HG03139 (cell line): ENCODE measurements at regions not wholly inside any gene's neighbourhood (a gene's known extent, or its start where the extent isn't known, plus 50 kb on each side); places are given as distances from the start of the nearest gene placed in this dataset.

Source experiments
- ATAC-seq: cut with Tn5 transposase; IDR thresholded peaks from one replicate; pipeline ENCODE4 v1.9.1; 2021; ENCODE audit not compliant: unreplicated experiment

DNA sequence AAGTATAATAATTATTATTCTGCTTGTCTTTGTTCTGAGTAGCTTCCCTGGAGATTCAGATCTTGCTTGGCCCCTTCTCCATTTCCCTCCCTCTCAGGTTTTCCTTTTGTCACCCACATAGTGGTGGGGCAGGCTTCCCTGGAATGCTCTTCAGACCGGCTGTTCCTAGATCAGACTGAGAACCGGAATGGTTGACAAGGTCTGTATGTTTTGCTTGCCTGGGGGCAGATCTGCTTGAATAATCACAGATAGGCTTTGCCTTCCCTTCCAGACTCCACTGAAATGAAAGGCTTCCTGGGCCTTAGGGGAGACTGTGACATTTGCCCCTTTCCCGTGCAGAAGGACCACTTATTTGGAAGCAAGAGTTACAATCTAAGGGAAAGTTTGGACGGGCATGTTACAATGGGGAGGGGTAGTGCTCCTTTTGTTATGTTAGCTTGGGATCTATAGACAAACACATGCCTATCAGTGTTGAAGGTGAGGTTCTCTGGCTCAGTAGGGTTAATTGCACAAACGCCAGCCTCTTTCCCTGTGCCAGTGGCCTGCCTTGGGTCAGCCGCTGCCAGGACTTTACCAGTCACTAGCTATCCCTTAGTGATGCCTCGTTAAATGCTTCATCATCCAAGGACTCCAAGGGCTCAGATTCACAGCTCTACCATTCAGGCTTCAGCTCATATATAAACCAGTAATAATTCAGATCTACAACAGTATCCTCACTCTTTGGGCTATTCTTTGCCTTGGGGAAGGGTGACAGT is 178.6 kb downstream of the SNAPC1 start:
- no peak for ATAC-seq

DNA sequence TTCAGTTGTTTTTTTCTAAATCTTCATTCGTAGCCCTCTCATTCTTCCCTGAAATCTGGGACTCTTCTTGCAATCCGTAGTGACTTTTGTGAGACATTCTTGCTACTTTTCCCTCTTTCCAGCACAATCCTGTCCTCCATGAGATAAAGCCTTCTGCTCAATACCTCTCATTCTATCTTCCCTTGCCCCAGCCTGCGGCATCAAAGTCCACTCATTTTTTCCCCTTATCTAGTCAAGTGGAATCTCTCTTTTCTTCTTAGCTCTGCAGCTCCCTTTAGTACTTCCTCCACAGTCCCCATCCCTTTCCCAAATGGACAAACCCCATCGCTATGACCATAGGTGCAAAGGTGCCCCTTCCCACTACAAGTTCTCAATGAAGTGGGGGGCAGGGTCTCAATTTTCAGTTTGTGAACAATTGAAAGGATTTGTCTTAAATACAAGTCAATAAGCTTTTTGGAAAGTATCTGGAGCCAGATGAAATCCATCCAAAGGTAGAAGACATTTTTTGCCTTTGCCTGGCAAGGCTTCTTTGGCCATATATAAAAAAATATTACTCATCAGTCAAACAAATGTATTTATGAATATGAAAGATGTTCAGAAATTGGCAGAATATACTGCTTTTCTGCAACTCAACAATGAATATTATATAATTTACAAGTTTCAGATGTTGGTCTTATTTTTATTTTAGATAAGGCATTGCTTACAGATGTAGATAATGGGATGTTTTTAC is 179.4 kb downstream of the SNAPC1 start:
- ATAC-seq: no peak

DNA sequence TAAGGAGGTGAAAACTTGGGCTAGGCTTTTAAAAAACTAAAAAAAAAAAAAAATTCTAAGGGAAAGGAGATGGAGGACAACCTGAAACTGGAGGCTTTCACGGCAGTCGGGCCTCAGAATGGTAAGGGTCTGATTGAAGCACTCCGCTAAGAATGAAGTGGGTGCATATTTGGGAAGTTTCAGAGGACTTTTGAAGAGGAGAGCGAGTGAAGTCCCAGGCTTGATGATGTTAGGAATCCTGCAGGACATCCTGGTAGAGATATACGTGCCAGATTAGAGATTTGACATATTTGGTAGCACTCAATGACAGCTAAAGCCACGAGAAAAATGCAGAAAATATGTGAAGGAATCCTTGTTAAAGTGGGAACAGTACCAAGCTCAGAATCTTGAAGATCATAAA is 186.2 kb downstream of the SNAPC1 start:
- ATAC-seq: no peak

DNA sequence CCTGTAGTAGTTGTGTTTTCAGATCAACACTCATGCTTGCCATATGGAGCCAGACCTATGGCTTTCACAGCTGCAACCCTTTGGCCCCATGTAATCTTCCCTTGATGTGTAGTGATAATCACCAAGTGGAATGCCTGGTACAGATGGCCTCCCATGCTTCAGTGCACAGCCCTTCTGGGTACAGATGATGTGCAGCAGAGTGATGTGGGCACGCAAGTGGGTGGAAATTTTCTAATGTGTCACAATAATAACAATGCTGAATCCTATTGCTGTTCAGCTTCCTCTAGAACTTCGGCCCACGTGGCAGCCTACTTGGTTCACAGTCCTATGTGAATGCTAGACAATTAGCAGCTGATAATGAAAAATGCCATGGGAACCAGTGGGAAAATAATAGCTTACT is 188.1 kb downstream of the SNAPC1 start:
- no peak for ATAC-seq

DNA sequence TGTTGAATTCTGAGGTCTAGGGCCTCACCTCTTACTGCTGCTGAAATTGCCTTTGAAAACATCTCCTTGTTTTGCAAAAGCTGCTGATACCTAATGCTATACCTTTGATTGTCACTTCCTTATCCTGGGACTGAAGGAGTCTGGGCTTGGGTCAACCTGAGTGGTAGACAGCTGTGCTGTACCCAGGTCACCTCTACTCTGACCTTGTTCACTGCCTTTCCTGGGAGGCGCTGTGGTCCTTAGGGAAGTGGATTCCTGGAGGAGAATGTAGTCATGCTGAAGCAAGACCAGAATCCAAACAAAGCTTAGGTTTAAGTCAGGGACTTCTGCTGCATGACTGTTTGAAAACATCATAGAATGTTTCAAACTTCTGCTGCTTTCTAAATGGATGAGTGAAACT is 191.4 kb downstream of the SNAPC1 start:
- no peak for ATAC-seq

DNA sequence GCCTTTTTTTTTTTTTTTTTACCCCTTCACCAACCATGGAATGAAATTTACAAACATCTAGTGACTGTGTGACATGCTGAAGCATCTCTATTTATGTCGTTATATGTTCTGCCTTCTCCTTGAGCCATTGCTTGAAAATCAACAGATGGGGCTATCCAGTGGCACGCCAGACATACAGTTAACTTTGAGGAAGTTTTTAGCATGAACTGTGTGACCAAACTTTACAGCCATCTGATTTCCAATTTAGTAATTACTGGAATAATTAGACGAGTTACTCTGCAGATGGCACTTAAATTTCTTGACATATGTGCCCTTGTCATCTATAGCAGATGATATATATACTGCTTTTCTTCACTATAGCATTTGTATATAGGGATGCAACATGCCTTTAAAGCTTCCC is 192.1 kb downstream of the SNAPC1 start:
- no peak for ATAC-seq

DNA sequence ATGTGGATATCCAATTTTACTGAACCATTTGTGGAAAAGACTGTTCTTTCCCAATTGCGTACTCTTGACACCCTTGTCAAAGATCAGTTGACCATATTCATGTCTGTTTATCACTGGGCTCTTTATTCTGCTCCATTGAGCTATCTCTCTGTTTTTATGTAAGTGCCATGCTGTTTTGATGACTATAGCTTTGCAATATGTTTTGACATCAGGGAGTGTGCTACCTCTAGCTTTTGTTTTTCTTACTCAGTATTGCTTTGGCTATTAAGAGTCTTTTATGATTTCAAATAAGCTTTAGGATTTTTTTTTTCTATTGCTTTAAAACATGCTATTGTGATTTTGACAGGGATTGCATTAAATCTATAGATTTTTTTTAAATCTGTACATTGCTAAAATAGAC is 194.3 kb downstream of the SNAPC1 start:
- no peak for ATAC-seq

DNA sequence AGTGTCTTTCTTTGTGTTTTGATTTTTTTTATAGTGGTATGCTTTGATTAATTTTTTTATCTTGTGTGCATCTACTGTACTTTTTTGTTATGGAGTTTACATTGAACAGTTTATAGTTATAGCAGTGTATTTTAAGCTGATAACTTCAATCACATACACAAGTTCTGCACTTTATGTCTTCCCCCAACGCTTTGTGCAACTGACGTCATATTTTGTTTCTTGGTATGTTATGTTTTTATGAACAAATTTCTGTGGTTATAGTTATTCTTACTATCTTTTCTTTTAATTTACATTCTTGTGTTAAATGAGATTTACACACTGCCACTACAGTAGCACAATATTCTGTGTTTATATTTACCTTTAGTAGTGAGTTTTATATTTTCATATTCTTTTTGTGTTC is 197.1 kb downstream of the SNAPC1 start:
- ATAC-seq: no peak

DNA sequence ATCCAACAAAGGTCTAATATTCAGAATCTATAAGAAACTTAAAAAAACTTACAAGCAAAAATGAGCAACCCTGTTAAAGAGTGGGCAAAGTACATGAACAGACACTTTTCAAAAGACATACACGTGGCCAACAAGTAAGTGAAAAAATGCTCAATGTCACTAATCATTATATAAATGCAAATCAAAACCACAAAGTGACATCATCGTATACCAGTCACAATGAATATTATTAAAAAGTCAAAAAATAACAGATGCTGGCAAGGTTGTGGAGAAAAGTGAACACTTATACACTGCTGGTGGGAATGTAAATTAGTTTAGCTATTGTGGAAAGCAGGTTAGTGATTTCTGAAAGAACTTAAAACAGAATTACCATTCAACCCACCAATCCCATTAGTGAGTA is 199.1 kb downstream of the SNAPC1 start:
- ATAC-seq: no peak

DNA sequence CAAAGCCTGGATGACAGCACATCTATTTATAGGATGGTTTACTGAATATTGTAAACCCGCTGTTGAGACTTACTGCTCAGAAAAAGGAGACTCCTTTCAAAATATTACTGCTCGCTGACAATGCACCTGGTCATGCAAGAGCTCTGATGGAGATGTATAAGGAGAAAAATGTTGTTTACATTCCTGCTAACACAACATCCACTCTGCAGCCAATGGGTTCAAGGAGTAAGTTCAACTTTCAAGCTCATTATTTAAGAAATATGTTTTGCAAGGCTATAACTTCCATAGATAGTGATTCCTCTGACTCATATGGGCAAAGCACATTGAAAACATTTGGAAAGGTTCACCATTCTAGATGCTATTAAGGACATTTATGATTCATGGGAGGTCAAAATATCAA is 201.7 kb downstream of the SNAPC1 start:
- no peak for ATAC-seq

DNA sequence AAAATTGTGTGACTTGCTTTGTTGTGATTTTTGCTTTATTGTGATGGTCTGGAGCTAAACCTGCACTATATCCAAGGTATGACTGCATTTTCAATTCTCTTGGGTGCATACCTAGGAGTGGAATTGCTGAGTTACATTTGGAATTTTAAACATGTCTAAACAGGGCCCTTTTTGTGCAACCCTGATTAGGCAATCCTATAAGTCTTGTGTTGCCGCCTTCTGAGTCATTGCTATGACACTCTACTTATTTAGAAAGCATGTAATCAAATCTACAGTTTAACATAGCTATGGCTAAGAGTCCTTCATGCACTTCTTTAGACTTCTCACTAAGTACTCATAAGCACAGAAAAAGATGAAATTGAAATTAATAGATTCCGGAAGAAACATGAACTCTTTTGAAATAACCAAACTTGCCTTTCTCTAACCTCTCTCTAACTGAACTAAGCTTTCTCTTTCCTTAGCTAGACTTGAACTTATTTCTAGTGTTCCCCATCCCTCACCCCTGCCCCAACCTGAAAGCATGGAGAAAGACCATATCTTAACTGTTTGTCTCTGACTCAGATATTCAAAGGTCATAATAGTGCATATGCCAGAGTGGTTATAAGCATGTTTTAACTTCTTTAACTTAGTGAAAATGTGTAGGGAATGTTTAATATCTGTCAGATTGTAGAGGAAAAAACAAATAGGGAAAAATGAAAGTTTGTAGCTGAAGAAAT is 203.0 kb downstream of the SNAPC1 start:
- ATAC-seq: no peak

DNA sequence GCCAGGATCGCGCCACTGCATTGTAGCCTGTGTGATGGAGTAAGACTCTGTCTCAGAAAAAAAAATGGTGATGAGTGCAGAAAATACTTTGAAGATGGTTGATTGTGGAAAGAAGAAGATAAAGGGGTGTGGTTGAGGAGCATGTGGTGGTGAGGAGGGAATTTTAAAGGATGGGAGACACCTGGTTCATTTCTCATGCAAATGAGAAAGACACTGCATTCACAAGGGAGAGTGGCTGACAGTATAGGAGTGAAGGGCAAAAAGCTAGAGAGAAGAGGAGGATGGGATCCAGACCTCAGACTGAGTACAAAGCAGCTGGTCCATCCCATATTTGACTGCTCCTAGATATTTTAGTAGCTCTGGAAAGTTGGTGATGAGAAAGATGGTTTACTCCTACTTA is 206.0 kb downstream of the SNAPC1 start:
- ATAC-seq: no peak

DNA sequence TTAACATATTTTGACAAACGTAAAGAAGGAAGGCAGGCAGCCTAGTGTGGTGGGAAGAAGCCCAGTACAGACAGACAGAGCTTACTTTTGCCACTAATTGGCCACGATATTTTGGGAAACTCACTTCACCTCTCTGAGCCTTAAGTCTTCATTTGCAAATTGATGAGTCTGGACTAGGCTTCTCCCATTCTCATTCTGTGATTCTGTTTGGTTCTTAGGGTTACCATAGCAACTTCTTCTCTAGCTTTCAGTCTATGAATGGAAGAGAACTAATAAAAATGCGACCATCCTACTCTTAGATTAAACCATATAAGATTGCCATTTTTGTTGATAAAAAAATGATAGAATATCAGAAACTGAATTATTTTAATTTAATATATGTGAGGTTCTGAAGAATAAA is 210.5 kb downstream of the SNAPC1 start:
- no peak for ATAC-seq

DNA sequence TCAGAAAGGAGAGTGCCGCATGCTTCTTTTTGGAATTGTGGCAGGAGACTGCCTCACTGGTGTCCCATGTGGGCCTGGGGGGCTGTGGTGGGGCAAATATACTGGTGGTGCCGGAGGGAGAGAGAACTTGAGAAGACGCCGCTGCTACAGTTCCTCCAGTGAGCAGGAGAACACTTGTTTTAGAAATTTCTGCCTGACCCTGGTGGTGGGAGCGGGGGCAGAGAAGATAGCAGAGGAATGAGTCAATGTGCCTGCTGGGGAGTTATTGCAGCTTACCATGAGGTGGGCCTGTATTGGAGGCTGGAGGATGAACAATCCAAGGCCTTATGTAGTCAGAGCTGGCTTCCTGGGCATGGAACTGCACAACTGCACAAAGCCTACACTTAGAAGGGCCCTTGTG is 211.8 kb downstream of the SNAPC1 start:
- ATAC-seq: no peak

DNA sequence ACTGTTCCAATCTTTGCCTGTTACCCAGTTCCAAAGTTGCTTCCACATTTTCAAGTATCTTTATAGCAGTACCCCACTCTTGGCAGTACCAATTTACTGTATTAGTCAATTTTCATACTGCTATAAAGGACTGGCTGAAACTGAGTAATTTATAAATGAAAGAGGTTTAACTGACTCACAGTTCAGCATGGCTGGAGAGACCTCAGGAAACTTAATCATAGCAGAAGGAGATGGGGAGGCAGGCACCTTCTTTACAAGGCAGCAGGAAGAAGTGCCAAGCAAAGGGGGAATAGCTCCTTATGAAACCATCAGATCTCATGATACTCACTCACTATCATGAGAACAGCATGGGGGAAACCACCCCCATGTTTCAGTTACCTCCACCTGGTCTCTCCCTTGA is 215.0 kb downstream of the SNAPC1 start:
- no peak for ATAC-seq

DNA sequence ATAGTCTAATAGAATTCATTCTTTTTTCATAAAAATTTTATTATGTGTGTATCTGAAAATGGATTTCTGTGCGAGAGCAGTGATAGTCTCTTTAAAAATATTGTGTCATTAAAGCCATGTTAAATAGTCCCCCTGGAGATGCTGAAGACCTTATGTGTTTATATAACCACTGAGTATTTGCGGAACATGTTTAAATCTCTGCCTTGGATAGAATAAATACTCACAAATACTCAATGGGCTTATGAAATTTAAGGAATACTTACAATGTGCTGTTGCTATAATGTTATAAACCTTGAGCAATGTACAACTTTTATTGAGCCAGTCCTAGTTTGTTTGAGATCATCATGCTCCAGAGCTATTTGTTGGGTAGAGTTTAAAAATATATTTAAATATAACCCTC is 226.0 kb downstream of the SNAPC1 start:
- no peak for ATAC-seq

DNA sequence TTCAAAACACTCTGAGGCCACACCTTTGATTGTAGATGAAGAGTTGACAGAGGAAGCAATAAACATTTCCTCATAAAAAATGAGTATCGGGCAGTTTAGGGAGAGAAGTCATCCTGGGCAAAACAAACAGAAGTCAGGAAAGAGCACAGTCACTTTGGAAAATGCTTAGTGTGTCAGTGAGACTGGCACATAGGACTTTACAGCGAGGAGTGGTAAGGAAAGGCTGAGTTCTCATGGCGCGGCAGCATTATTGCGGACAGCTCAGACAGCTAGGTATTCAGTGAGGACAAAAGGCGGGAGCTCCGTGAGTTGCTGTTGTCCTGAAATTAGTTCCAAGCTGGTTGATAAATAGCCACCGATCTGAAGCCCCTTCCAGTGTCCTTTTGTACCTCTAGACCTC is 229.9 kb downstream of the SNAPC1 start:
- no peak for ATAC-seq

DNA sequence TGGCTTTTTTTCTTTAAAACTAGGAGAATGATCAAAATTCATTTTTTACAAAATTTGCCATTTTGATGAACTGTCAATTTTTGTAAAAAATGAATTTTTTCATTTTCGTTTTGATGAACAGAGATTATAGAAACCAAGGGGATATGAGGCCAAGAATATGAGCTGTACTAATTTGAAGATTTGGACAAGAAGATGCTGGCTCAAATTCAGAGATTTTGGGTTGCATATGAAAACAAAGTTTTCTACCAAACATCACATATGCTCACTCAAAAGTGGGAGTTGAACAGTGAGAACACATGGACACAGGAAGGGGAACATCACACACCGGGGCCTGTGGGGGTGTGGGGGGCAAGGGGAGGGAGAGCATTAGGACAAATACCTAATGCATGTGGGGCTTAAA is 230.7 kb downstream of the SNAPC1 start:
- no peak for ATAC-seq

DNA sequence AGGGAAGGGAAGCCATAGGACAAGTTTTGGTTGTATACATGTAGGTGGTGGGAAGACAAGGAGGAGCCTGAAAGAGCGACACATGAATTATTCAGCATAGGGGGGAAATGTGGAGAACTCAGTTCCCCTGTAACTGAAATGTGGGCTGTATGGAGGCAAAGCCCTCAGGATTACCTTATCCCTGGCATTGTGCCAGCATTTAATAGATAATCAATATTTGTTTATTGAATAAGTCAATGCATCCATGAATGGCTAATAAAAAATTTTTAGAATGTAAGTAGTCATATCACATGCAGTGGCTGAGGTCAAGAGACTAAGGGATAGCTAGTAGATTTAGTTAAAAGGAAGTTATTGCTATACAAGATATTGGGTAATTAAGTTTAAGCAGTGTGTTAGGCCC is 232.4 kb downstream of the SNAPC1 start:
- ATAC-seq: no peak

DNA sequence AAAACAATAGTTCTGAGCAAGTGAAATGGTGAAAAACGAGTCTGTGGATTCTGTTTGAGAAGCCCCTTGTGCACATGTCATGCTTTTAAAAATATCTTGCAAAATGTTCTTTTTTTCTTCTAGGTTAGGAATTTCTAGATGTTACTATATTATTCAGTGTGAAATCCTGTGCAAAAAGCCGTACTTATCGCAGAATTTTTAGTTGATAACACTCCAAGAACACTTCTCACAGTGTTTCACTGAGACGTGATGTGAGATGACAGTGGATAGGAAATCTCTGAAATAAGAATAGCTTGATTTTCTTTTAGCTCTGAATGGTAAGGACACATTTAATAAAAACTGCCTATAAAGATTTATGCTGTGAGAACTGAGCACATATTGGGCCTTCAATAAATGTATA is 234.5 kb downstream of the SNAPC1 start:
- ATAC-seq: no peak

DNA sequence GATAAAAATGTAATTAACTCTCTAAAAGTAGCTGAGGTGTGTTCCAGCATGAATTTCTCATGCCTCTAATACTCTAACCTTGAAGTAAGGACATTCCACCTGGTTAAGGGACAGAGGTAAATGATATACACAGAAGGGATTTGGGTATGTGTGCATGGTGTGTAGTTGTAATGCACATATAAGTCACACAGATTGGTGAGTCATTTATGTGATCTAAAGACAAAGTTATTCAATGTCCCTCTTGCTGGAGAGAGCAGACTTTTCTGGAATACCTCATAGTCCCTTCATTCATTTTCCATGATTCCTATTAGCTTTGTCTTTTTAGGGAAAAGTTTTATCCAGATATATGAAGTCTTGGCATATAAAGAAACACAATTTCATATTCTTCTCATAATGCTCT is 234.9 kb downstream of the SNAPC1 start:
- ATAC-seq: no peak

DNA sequence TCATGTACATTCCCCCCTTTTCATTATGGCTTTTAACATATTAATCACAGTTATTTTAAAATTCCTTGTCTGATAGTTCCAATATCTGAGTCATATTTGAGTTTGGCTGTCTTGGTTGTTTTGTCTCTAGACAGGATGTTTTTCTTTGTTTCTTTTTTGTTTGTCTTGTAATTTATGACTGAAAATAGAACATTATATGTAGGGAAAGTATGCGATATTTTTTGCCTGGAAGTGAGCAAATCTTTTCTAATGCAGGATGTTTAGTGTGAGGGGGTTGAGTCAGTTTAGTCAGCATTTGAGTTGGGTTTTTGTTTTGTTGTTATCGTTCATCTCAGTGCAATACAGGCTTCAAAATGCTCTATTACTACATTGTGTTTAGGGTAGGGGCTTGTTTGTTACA is 239.7 kb downstream of the SNAPC1 start:
- no peak for ATAC-seq
